GM19023 (cell line): ENCODE measurements at regions not wholly inside any gene's neighbourhood (a gene's known extent, or its start where the extent isn't known, plus 50 kb on each side); places are given as distances from the start of the nearest gene placed in this dataset.
"Not testable (repeated sequence)": the region's sequence is repeated elsewhere in the genome, so short reads cannot be mapped to it uniquely, and the experiment has no call there.

ENCODE experiments used
- ATAC-seq: cut with Tn5 transposase; IDR thresholded peaks from one replicate; pipeline ENCODE4 v1.9.1; 2021; ENCODE audit warnings: mild to moderate bottlenecking, moderate library complexity; ENCODE audit not compliant: unreplicated experiment

DNA sequence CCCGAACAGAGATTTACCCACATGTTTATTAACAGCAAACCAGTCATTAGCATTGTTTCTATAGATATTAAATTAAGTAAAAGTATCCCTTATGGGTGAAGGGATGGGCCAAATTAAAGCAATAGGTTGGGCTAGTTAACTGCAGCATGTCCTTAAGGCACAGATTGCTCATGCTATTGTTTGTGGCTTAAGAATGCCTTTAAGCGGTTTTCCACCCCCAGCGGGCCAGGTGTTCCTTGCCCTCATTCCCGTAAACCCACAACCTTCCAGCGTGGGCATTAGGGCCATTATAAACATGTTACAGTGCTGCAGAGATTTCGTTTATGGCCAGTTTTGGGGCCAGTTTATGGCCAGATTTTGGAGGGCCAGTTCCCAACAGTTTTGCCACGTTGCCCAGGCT lies 245.3 kb upstream of the PROK2 start:
- ATAC-seq: not testable (repeated sequence)

DNA sequence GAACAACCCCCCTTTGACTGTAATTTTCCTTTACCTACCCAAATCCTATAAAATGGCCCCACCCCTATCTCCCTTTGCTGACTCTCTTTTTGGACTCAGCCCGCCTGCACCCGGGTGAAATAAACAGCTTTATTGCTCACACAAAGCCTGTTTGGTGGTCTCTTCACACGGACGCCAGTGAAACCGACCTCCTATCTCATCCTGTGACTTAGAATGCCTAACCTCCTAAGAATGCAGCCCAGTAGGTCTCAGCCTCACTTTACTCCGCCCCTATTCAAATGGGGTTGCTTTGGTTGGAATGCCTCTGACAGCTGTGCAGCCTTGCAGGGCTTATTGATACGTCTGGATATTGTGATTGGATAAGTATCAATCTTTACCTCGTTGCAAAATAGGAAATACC lies 243.8 kb upstream of the PROK2 start:
- ATAC-seq: not testable (repeated sequence)

DNA sequence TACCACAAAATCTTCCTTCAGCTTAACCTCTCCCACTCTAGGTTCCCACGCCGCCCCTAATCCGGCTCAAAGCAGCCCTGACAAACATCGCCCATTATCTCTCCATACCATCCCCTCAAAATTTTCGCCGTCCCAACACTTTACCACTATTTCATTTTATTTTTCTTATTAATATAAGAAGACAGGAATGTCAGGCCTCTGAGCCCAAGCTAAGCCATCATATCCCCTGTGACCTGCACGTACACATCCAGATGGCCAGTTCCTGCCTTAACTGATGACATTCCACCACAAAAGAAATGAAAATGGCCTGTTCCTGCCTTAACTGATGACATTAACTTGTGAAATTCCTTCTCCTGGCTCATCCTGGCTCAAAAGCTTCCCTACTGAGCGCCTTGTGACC lies 243.4 kb upstream of the PROK2 start:
- ATAC-seq: not testable (repeated sequence)

DNA sequence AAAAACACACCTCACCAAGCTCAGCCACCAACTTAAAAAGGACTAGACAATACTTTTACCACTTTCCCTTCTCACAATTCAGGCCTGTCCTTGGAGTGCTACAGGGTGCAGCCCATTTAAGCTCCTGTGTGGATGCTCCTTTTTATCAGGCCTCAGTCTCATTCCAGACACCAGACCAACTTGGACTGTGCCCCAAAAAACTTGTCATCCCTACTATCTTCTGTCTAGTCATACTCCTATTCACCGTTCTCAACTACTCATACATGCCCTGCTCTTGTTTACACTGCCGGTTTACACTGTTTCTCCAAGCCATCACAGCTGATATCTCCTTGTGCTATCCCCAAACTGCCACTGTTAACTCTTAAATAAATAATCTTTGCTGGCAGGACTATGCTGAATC lies 242.8 kb upstream of the PROK2 start:
- not testable (repeated sequence) for ATAC-seq

DNA sequence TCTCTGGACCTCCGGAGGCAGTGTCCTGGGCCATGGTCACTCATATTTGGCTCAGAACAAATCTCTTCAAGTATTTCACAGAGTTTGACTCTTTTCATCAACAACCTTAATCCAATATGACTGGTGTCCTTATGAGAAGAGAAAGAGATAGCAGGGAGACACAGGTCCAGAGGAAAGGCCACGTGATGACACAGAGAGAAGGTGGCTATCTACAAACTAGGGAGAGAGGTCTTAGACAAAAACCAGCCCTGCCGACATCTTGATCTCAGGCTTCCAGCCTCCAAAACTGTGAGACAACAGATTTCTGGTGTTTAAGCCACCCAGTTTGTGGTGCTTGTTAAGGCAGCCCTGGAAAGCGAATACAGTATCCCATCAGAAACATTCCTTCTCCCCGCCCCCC lies 237.1 kb upstream of the PROK2 start:
- ATAC-seq: no peak

DNA sequence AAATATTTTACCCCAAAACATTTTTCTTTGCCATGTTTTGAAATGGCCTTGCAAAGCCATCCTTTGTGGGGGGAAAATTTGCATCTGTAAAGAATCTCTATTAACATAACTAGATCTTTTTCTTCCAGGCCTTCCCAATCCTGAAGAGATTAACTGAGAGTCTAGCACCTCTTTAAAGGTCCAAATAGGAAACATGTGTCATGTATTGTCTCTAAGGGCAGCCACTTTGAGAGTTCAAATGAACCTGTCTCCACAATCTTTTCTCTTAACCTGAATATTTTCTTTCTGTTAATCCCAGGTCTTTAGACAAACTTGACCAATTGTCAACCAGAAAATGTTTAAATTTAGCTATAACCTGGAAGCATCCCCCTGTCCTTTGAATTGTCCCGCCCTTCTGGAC lies 236.6 kb upstream of the PROK2 start:
- ATAC-seq: no peak

DNA sequence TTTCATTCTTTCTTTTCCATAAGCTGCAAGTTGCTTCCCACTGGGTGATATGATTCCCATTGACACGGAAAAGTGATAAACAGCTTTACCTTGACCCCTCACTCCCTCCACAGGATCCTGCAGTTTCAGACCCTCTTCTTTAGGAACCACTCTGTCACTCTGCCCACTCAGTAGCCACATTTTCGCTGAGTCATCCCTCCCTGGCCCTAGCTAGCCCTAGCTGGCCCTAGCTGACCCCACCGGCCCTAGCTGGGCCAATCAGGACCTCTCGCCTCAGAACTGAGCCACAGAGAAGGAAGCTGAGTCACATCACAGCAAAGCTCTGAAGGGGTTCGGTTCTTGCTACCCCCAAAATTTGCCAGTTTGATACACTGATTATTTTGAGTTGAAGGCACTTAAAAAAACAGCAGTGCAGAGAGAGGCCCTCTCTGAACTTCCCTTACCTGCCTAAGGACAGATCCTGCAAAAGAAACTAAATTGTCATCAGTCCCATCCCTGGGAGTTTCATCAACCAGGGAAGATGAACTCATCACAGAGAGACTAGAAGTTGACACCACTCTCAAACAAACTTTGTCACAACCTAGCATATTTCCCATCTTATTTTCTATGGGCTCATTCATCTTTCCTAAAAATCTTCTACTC lies 233.5 kb upstream of the PROK2 start:
- no peak for ATAC-seq

DNA sequence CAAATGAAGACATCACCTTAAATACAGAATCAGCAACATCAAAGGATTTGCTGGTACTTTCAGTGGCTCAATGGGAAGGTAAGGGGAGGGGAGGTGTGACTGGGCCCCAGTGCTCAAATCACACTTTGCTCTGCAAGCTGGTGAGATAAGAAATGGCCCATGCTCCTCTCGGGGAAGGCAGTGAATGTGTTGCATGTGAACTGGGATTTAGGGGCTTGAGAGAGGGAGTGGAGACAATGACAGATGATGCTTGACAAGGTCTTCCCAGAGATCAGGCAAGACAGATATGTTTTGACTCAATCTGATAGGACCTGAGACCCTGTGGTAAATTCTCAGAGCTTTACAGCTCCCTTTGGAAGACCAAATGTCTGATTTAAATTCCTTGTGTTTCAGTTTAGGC lies 233.0 kb upstream of the PROK2 start:
- ATAC-seq: no peak

DNA sequence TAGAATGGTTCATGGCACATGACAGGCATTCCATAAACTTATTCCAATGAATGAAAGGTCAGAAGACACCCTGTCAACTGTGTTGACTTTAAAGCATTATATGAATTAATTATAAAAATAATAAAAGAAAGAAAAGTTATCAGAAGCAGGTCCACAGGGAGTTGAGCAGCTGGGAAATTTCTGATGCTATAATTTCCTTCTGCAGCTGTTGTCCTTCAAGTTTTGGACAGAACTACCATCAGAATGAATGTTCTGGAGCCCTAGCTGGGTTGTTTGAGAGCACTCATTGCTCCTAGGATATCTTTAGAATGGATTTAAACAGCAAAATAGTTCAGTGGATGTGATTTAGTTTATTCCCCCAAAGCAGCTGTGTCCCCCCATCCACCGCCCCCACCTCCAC lies 232.4 kb upstream of the PROK2 start:
- ATAC-seq: no peak

DNA sequence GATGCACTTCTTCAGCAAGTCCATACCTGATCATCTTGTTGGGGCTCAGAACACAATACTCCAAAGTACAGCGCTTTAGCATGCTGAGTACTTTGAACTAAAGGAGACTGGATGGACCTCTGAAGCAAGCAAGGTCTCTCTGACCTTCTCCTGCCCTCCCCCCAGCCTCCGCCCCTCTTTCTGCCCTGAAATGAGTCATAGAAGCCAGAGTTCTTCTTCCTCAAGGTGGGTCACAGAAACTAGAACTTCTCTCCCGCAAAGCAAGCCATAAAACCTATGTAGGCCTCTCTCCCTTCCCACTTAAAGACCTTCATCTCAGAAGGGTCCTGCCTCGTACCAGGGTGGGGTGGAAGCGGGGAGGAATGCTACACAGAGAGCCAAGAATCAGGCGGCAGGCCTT lies 230.5 kb upstream of the PROK2 start:
- no peak for ATAC-seq

DNA sequence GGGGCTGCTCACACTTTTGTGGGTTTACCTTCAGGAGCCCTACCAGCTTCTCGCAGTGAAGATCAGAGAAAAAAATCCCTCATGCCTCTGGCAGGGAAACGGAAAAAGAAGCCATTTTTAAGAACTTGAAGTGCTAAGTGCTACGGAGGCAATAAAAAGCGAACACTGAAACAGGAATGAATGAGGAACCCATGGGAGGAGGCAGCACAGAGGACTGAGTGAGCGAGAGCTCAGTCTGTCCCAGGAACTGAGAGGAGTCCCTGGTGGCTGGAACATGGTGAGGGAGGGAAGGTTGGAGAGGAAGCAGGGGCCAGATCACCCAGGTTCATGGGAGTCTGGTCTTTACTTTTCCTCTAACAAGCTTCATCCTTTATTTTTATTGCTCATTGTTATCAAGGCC lies 228.1 kb upstream of the PROK2 start:
- no peak for ATAC-seq

DNA sequence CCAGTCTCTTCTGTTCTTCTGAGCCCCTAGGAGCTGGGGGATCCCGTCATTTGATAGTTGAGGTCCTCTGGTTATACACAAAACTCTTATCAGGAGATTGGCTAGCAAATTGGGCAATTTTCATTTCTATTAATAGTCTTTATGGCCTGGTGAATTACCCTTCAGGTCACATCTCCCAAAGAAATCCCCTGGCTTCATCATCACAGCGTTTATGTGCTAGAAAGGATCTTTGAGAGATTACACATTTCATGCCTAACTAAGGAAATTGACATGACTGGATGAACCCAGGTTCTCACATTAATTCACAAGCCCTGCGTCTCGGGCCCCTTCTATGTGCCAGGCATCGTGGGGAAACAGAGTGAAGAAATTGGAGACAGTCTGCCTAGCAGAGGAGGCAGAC lies 227.4 kb upstream of the PROK2 start:
- no peak for ATAC-seq

DNA sequence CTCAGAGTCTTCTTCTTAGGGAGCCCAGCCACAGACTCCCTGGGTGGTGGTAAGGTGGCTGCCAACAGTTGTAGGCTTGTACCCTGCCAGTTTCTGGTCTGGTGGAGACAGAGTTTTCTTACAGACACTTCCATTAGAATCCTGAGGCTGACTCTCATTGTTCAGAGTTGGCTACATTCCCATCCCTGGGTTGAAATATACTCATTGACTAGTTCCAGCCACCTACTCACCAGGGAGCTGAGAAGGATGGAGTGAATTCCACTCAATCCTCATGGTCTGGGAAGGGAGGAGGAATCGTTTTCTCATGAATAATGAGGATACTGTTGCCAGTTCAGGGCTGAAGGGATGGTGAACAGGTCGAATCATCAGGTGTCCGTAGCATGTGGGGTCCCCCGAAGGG lies 226.5 kb upstream of the PROK2 start:
- no peak for ATAC-seq

DNA sequence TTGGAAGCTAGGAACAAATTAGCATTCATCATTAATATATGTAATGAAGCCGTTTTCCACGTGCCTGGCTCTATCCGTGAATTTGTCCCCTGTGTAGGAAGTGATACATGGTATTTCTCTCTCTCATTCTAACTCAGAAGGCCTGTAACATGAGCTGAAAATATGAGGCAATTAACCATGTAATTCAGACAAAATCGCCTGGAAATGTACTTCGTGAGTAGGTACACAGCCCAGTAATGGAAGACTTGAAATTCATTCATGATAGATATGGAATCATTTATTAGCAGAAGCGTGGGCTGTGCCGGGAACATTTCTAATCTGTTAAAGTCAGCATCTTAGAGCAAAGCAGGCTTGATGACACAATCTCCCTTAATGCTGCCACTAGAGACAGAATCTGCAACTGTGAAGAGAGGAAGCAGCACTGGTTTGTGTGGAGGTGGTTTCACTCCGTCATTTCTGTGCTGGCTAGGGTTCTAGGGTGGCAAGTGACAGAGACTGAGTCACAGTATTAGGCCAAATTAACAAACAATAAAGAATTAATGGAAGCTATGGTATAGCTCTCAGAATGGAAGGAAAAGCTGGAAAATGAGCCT lies 225.0 kb upstream of the PROK2 start:
- no peak for ATAC-seq

DNA sequence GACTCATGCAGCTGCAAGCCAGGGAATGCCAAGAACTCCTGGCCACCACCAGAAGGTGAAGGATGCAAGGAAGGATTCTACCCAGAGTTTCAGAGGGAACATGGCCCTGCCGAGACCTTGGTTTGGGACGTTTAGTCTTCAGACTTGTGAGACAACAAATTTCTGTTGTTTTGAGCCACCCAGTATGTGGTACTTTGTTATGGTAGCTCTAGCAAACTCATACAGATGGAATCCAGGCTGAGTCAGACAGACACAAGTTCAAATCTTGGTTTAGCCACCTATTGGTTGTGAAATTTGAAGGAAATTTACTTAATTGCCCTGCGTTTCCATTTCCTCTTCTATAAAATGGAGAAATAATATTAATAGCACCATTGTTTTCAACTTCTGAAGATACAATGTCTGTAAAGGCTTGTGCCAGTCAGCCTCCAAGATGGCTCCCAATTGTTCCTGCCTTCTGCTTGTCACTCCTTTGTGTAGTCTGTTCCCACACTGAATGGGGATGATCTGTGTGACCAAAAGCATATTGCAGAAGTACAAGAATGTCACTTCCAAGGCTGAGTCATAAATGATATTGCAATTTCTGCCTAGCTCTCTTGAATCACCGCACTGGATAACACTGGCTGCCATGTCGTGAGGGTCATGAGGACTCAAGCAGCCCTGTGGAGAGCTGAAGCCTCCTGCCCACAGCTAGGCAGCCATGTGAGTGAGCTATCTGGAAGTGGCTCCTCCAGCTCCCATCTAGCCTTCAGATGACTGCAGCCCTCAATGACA lies 223.5 kb upstream of the PROK2 start:
- no peak for ATAC-seq

DNA sequence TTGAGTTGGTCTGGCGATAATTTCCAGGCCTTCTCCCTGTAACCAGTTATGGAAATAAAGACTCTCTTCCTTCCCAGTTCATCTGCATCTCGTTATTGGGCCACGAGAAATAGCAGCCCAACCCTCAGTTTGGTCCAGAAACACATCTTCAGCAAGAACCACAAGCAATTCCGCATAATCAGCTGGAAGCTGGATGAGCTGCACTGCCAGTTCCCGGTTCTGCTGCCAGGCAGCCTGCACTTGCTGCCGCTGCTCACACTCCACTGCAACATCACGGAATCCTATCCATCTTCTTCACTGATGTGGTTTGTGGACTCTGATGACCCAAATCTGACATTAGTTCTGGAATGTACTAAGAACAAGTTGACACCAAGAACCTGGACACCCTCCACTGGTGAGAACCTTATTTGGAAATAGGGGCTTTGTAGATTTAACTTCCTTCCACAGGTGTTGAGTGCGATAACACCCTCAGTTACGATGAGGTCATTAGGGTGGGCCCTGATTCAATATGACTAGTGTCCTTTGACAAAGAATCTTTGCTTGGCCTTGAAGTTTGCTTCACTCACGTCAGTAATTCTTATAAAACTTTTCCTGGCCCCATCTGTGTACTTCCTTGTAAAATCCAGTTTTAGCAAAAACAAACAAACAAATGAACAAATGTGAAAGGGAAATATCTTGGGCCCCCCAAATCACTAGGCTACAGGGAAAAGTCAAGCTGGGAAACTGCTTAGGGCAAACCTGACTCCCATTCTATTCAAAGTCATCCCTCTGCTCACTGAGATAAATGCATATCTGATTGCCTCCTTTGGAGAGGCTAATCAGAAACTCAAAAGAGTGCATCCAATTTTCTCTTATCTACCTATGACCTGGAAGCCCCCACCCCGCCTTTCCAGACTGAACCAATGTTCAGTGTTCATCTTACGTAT lies 221.9 kb upstream of the PROK2 start:
- ATAC-seq: no peak

DNA sequence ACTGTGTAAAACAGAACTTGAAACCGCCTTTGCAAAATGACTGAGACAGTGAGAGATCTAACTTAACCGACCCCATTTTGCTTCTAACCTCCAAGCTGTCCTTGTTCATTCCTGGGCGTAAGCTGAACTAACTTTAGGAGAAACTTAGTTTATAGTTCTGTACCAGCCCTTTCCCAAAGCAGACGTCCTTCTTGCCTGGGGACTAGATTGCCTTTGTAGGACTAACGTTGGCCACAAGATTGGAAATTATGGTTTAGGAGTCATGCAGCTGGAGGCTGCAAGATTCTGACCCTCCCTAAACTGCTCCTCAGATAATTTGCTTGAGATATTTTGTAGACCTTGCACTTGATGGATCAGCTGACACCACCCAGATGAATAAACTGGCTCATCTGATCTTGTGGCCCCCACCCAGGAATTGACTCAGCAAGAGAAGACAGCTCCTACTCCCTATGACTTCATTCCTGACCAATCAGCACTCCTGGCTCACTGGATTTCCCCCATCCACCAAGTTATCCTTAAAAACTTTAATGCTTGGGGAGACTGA lies 219.9 kb upstream of the PROK2 start:
- ATAC-seq: no peak

DNA sequence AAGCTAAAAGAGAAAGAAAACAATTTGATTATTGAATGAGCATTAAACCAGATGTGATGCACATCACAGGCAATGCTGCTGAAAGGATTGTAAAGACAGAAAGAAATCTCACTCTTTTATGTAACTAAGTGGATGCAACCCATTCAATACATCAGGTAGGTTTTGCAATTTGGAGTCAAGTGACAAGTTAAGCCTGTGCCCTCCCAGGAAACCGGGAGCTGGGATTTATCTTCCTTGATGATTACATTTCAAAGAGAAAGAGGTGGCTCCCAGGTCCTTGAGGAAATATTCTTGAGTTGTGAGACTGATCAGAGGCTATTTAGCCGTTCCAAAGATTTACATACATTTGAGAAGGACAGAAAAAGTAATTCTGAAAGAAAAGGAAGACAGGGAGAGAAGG lies 219.0 kb upstream of the PROK2 start:
- no peak for ATAC-seq

DNA sequence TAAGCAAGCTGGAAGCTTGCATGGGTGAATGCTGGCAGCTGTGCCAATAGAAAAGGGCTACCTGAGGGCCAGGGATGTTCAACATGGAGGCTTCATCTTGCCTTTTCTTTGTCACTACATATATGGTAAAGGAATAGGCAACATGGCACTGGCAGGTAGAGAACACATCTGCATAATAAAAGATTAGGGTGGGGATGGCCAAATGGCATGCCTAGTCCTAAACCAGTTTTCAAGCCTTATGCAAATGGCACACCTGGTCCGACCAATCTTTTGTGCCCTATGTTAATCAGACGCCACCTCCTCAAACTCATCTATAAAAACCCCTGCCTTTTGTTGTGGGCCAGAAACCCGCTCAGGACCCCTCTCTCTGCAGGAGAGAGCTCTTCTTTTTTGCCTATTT lies 216.8 kb upstream of the PROK2 start:
- no peak for ATAC-seq

DNA sequence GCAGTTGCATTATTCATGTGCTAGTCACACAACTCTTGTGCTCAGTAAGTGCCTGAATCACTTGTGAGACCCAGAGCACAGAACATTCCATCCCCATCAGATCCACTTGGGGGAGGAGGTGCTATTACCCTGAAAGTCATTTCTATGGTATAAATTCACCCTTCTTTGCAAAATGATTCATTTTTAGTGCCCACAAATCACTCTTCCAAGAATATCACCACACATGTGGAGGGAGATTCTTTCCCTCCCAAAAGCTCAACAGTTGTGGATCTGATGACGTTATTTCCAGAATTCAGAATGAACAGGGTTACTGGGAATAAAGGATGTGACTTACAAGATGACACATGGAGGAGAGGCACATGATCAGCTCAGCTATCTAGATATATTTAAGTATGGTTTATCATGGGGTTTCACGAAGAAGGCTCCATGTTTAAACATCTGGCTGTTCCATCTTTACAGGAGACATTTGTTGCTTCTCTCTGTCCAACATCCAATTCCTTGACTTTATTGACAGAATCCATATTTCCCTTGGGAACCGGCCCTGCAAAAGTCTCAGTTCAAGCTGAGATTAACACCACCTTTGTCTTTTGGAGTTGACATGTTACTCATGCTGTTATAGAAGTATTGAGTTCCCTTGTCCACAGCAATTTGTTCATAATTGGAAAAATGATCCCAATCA lies 214.2 kb upstream of the PROK2 start:
- ATAC-seq: no peak
